ENCODE measurements at regions not wholly inside any gene's neighbourhood (a gene's known extent, or its start where the extent isn't known, plus 50 kb on each side); places are given as distances from the start of the nearest gene placed in this dataset.

GRCh38 chr1:70504176-70504820 lies 93.2 kb downstream of the CTH start (continued):
- TF ChIP-seq, protein P1, sequence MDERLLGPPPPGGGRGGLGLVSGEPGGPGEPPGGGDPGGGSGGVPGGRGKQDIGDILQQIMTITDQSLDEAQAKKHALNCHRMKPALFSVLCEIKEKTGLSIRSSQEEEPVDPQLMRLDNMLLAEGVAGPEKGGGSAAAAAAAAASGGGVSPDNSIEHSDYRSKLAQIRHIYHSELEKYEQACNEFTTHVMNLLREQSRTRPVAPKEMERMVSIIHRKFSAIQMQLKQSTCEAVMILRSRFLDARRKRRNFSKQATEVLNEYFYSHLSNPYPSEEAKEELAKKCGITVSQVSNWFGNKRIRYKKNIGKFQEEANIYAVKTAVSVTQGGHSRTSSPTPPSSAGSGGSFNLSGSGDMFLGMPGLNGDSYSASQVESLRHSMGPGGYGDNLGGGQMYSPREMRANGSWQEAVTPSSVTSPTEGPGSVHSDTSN (CRISPR knock-in tag; IDR thresholded peaks at IDR 0.05) = peak; percentile 49; the same call in 1 of the 2 replicates

DNA sequence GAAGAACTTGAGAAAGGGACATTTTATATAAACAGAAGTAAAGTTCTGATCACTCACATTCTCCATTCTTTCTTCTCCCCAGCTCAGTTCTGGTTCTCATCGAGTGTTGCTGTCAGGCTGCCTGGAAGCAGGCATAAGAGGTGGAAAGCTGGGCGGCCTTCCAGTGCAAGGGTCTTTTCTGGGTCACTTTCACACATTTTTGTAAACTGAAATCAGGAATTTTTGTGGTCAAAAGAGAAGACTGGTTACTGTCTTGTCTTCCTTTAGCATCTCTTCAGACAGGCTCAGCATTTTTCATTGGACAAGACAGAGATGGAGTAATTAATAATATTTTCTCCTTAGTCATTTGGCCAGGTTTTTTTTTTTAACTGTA lies 93.7 kb downstream of the CTH start:
- no peak for DNase-seq (ENCODE audit: low spot score)
- WGBS (ENCODE audit: low lambda C conversion rate) = 0% methylated on average over 2 of the region's 2 CpGs
- in situ Hi-C loops (cut with HindIII; ENCODE audit: extremely low pct_ligation_motif_present, low pct_unique_long_range_greater_than_20kb) = no loop called here

More for the DNA sequence above, 93.7 kb downstream of the CTH start:
- no peaks in the 10 kb centered on the region for H3K79me2 ChIP-seq (ENCODE audit: insufficient read depth, low read length)
- no peak overlapping the region for H3K27ac ChIP-seq (ENCODE audit: extremely low read length, insufficient read depth, low read length)
- no peaks in the 10 kb centered on the region for H3K9me3 ChIP-seq (ENCODE audit: low read length)
- no peak overlapping the region for H3K4me2 ChIP-seq (ENCODE audit: low read depth, low read length)
- H3K9ac ChIP-seq (ENCODE audit: insufficient read depth, low read depth, low read length) = no peak overlapping the region
- CTCF ChIA-PET (ENCODE audit: low intra/inter-chr PET ratio, low total read pairs) = no interaction called here
- H4K20me1 ChIP-seq (ENCODE audit: insufficient read depth, low read length) = no peaks in the 10 kb centered on the region
- POLR2A ChIA-PET = no interaction called here
- FAIRE-seq (no peak), ATAC-seq (no peak; the same call in 2 of the 3 replicates)
- H3K27me3 ChIP-seq (ENCODE audit: control insufficient read depth in 1 of 2, insufficient read depth in 2 of 2, low read length in 2 of 2) = no peaks in the 10 kb centered on the region
- no peak overlapping the region for H2AFZ ChIP-seq (ENCODE audit: low read length)
- no peak overlapping the region for H3K4me3 ChIP-seq (replicated peaks in 1 of 3; ENCODE audit: insufficient read depth in 1 of 3, low read depth in 2 of 3, low read length in 3 of 3)
- no TSS peak for BruUV-seq (replicated peaks)
- no peaks in the 10 kb centered on the region for H3K36me3 ChIP-seq (replicated peaks in 1 of 2; ENCODE audit: control insufficient read depth in 1 of 2, insufficient read depth in 2 of 2, low read length in 2 of 2)
- TF ChIP-seq HHEX (CRISPR knock-in tag; IDR thresholded peaks at IDR 0.05) = no peak
- TF ChIP-seq EP300 (IDR thresholded peaks at IDR 0.05; ENCODE audit: low read depth in 2 of 2, low read length in 2 of 2) = no peak
- TF ChIP-seq EP300 (CRISPR knock-in tag; IDR thresholded peaks at IDR 0.05; ENCODE audit: borderline replicate concordance) = no peak
- no peak for TF ChIP-seq ZNF615 (CRISPR knock-in tag; IDR thresholded peaks at IDR 0.05; ENCODE audit: borderline replicate concordance)
- TF ChIP-seq ONECUT2 (CRISPR knock-in tag; IDR thresholded peaks at IDR 0.05) = no peak
- no peak for TF ChIP-seq FOXM1 (CRISPR knock-in tag; IDR thresholded peaks at IDR 0.05)
- TF ChIP-seq RFX3 (CRISPR knock-in tag; IDR thresholded peaks at IDR 0.05) = no peak
- no peak for TF ChIP-seq PLRG1 (conservative IDR thresholded peaks at IDR 0.05)
- TF ChIP-seq STAT5B (CRISPR knock-in tag; IDR thresholded peaks at IDR 0.05) = no peak
- no peak for TF ChIP-seq SAFB2 (CRISPR knock-in tag; IDR thresholded peaks at IDR 0.05; ENCODE audit: borderline replicate concordance, low read depth)
- no peak for TF ChIP-seq ZBED4 (CRISPR knock-in tag; IDR thresholded peaks at IDR 0.05; ENCODE audit: borderline replicate concordance)
- TF ChIP-seq CREB1 (IDR thresholded peaks at IDR 0.05) = no peak
- TF ChIP-seq CREB1 (CRISPR knock-in tag; IDR thresholded peaks at IDR 0.05) = no peak
- no peak for TF ChIP-seq REL (CRISPR knock-in tag; conservative IDR thresholded peaks at IDR 0.05)
- no peak for TF ChIP-seq EHMT2 (IDR thresholded peaks at IDR 0.05; ENCODE audit: borderline replicate concordance, low read depth, low read length)
- TF ChIP-seq ZNF354B (CRISPR knock-in tag; IDR thresholded peaks at IDR 0.05) = no peak
- no peak for TF ChIP-seq BRCA1 (CRISPR knock-in tag; IDR thresholded peaks at IDR 0.05)
- TF ChIP-seq ZGPAT (CRISPR knock-in tag; IDR thresholded peaks at IDR 0.05) = no peak
- peaks cover 10% of the 10 kb centered on the region for H3K4me1 ChIP-seq (ENCODE audit: insufficient read depth, low read length)
- intact Hi-C loops (cut with micrococcal nuclease; ENCODE audit: unreplicated experiment) = no loop called here
